Sciatic nerve (tissue), 2 donors: ENCODE measurements at regions not wholly inside any gene's neighbourhood (a gene's known extent, or its start where the extent isn't known, plus 50 kb on each side); places are given as distances from the start of the nearest gene placed in this dataset.

ENCODE experiments used
- ATAC-seq: fragments of 200-7000 bp; cut with Tn5 transposase; one replicate; pipeline ENCODE4 v1.9.1; 2020; ENCODE audit warnings: mild to moderate bottlenecking, moderate library complexity
- DNase-seq: peaks from one replicate; pipeline ENCODE4 v3.0.0-alpha.2; 2020; ENCODE audit warnings: low spot score
- intact Hi-C: fragments of 100-400 bp; cut with DNase I; formaldehyde crosslinking; loops from one replicate; pipeline ENCODE4 v1.14.2; 2022
- donor health status: DM: no; HTN: no; CAD: no.
- donor health status: DM: no; HTN: no; CAD: no.

DNA sequence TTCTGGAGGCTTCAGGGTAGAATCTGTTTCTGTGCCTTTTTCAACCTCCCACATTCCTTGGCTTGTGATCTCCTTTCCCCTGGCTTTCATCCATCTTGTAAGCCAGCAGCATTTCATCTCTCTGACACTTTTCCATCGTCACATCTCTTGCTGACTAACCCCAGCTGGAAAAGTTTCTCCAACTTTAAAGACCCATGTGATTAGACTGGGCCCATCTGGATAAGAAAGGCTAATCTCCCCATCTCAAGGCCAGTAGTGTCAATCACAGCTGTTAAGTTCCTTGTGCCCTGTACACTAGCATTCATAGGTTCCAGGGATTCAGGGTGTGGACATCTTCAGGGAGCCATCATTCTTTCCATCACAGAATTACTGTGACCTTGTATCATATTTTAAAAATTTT lies 452.1 kb downstream of the TTLL7 start:
- no peak for DNase-seq
- intact Hi-C loops: no loop called here
- ATAC-seq: peak; percentile 67

DNA sequence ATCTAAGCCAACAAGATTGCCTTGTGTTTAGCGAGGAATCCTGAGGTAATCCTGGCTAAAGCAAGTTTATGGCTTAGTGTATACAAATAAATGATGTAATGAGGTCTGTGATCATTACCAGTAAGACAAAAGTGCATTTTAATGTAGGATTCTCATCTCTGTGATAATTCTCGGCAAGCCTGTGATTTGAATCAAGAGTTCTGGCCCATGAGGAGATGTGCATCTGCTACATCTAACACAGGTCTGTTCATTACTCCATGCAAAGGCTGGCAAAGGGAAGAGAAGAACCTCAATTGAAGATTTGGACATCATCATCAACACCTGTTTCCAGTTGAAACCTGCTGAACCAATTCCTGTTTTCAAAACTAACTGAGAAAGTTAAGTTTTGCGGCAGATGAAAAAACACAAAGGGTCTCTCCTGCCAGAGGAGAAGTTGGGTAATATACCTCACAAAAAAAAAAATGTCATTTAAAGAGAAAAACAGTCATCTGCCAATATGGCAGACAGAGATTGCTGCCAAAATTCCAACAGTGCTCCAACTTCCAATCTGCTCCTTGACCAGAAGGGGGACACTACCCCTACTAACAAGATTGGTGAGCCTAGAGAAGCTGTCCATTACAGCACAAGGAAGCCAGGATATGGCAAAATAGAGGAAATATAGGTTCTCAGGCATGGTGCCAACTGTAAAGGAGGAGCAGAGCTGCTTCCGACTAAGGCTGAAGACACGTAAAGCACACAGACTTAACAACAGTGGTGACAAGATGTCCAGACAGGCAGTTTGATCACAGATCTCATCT lies 453.7 kb downstream of the TTLL7 start:
- intact Hi-C loops: no loop called here
- DNase-seq: no peak
- ATAC-seq: no peak

- no peak for ATAC-seq
- intact Hi-C loops: no loop called here
- DNase-seq: no peak
These were observed 455.5 kb downstream of the TTLL7 start for GRCh38 chr1:83543222-83543973.

DNA sequence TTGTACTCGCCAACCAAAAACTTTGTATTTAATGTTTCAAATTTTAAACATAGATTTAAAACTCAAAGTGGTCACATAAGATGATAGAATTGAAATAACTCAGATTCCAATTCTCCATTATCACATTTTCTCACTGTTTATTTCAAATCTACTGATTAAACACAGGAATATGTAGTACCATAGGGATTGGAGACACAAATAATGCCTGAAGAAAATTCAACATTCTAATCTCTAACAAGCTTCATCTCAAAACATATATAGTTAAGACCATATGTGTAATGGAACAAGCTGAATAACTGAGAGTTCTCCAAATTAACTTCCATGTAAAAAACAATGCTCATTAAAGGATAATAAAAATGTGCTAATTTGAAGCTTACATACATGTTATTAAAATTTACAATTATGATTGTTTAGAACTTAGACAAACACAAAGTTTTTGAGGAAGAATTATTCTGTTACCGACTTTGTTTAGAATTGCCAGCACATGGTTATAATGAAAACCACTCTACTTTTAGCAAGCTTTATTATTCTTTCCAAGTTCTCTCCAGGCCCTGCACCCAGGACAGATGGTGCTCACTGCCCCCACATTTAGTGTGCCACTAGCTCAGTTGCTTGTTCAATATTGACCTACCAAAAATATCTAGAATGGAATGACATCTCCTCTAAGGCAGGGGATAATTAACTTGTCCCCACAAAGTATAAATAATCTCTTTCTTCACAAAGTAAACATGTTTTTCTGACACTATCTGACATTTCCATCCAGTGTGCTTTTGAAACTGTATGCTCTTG lies 467.2 kb downstream of the TTLL7 start:
- intact Hi-C loops: no loop called here
- DNase-seq (no peak), ATAC-seq (no peak)

- DNase-seq (no peak), ATAC-seq (no peak)
- intact Hi-C loops: no loop called here
These were observed 468.4 kb downstream of the TTLL7 start for GRCh38 chr1:83530506-83530905.

DNA sequence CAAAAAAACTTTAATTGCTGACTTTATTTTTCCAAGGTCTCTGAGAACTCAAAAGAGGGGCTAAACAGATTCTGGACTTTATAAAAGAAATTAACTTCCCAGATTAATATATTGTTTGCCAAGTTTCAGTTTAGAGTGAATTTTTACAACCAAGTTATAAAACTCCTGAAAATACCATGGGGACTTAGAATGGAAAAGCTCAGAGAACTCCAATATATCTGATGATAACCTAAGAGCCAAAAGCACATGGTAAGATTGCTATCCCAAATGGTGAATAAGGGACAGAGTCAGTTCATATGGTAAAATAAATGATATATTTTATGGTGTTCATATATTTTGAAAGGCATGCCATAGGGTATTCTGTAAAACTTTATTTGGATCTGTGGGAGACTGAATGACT lies 470.9 kb downstream of the TTLL7 start:
- ATAC-seq: peak; percentile 41

GRCh38 chr1:83520797-83521196 lies 478.1 kb downstream of the TTLL7 start:
- intact Hi-C loops: no loop called here
- ATAC-seq: no peak
- DNase-seq: no peak

More for the DNA sequence above, 470.9 kb downstream of the TTLL7 start:
- no peak for DNase-seq
- intact Hi-C loops: no loop called here

- DNase-seq: no peak
- intact Hi-C loops: no loop called here
- peak; percentile 45 for ATAC-seq
These were observed 482.6 kb downstream of the TTLL7 start for GRCh38 chr1:83516369-83516768.

DNA sequence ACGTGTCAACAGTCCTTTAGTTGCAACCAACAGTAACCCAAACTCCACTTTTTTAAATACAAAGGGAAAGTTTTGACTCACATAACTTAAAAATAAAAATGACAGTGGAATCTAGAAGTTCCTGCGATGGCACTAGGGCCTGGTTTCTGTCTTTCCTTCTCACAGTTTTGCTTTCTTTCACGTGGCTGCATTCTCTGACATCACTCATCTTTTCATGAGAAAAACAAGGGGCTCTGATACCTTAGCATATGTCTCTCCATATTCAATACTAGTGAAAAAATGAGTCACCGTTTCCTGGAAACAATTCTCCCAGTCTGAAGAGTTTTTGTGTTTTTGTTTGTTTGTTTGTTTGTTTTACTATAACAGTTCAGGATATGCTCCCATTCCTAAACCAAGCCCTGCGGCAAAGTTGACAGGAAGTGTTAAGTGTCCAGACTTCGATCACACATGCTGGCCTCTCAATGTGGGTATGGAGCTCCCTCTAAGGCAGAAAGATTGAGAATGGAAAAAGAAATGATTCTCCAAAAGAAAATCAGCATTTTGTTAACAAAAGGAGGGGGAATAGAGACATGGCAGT lies 483.3 kb downstream of the TTLL7 start:
- ATAC-seq: no peak
- DNase-seq: no peak
- intact Hi-C loops: no loop called here

GRCh38 chr1:83512373-83513193 lies 486.3 kb downstream of the TTLL7 start:
- DNase-seq (no peak), ATAC-seq (no peak)
- intact Hi-C loops: no loop called here

DNA sequence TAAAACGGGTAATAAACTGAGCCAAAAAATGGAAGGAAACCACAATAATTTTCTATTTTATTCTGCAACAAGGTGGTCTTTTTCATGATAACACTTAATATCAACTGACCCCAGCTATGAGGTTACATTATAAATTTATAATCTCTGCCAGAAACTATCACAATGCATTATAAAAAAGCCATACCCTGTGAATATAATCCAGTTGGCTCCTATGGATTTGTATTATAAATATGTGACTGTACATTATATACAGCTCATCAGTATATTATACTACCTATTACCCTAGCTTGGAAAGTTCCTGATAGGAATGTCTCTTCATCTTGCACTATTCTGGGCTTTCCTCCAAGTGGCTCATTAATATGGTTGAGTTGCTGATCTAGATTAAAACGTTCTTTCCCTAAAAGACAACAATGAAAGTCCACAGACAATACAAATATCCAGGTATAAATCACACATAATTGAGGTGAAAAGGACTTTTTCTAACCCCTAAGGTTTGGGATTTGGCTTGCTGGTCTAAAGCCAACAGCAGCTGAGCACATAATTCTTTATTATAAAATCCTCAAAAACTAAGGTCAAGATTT lies 487.7 kb downstream of the TTLL7 start:
- no peak for ATAC-seq
- intact Hi-C loops: no loop called here

DNA sequence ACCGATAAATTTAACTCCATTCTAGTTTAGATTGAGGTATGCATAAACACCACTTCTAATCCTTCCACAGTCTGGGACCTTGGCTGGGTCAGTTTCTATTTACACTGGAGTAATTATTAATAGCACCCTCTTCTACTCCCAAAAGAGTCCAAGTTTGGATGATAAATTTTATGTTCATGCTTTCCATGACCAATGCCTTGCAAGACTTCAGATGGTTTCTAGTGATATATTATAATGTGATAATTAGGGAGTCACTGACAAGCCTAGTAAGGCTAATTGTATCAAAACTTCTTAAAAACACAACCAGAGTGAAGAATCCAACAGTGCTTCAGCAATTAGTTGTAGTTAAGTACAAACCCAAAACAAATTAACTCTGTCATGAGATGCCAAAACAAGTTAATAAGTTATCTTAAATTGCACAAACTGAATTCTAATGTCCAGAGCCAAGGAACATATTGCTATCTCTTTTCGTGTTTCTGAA lies 489.6 kb downstream of the TTLL7 start:
- DNase-seq (no peak), ATAC-seq (no peak)
- intact Hi-C loops: no loop called here

More for the DNA sequence above, 487.7 kb downstream of the TTLL7 start:
- no peak for DNase-seq

- intact Hi-C loops: no loop called here
- ATAC-seq: peak; percentile 92
- DNase-seq: no peak
These were observed 490.3 kb downstream of the TTLL7 start for GRCh38 chr1:83508485-83509151.

- ATAC-seq (no peak), DNase-seq (no peak)
- intact Hi-C loops: no loop called here
These were observed 493.8 kb downstream of the TTLL7 start for GRCh38 chr1:83505148-83505547.

GRCh38 chr1:83503153-83503552 lies 495.8 kb downstream of the TTLL7 start:
- no peak for DNase-seq
- ATAC-seq: no peak
- intact Hi-C loops: no loop called here

GRCh38 chr1:83500987-83501591 lies 497.8 kb downstream of the TTLL7 start:
- DNase-seq: no peak
- no peak for ATAC-seq
- intact Hi-C loops: no loop called here

DNA sequence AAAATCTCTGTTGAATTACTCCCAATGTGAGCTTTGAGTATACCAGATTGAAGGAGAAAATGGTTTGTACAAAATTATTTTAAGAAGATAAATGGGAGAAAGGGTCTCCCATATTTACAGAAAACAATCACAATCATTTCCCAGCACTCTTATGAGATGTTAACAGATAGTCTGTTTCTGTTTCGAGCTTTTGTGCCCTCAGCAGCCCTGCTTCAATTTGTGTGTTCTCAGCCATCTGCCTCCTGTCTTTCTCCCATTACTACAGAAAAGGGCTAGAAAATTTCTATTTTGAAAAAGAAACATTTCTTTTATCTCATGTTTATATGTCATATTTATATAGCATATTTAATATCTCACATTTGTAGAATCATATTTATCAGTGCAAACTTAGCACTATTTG lies 498.4 kb downstream of the TTLL7 start:
- intact Hi-C loops: no loop called here
- DNase-seq: no peak
- ATAC-seq: no peak
